ENCODE measurements at regions not wholly inside any gene's neighbourhood (a gene's known extent, or its start where the extent isn't known, plus 50 kb on each side); places are given as distances from the start of the nearest gene placed in this dataset.

DNA sequence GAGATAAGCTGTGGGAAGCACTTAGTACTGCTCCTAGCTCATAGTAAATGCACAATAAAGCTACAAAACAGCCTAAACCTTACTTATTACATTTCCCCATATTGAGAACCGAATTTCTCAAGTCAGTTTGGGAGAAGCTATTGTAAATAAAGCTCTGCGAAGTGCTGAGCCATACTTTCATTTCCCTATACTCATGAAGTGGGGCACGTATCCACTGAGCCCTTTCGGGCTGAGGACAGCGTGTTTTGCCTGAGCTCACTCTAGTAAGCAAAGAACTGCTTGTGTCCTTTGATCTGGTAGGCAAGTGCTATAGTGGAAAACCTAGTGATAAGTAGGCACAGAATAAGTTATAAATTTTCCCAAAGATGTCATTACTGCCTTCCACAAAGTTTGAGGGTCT, 165.0 kb downstream of the RSL24D1 start:
- TF ChIP-seq POLR2AphosphoS5 (IDR thresholded peaks at IDR 0.05; ENCODE audit: borderline replicate concordance, low read depth, low read length) = no peak
- no peak for TF ChIP-seq FOXP2 (optimal IDR thresholded peaks at IDR 0.05; ENCODE audit: control extremely low read depth, extremely low read length, insufficient read depth)
